ENCODE measurements at regions not wholly inside any gene's neighbourhood (a gene's known extent, or its start where the extent isn't known, plus 50 kb on each side); places are given as distances from the start of the nearest gene placed in this dataset.

GRCh38 chr16:73430138-73430537, 382.2 kb upstream of the ZFHX3 start:
- Histone ChIP-seq H3K9me1 (ENCODE audit: control insufficient read depth, extremely low read depth, insufficient read depth, low read length) (no peaks in the 10 kb centered on the region), H3K9ac (ENCODE audit: control insufficient read depth, extremely low read depth, insufficient read depth, low read length) (no peak overlapping the region), H3K4me3 (ENCODE audit: control insufficient read depth in 2 of 3, extremely low read depth in 1 of 3, insufficient read depth in 2 of 3, low read depth in 1 of 3, low read length in 3 of 3) (no peak overlapping the region), H3K27me3 (ENCODE audit: control insufficient read depth, extremely low read depth, insufficient read depth, low read length) (no peaks in the 10 kb centered on the region), H3K4me1 (ENCODE audit: control insufficient read depth, extremely low read depth, insufficient read depth, low read length) (no peaks in the 10 kb centered on the region), H3K79me2 (ENCODE audit: control insufficient read depth, insufficient read depth, low read length) (no peaks in the 10 kb centered on the region), H2AFZ (ENCODE audit: control insufficient read depth, low read length) (no peak overlapping the region), H3K9me3 (ENCODE audit: control insufficient read depth, low read depth, low read length) (no peaks in the 10 kb centered on the region), H3K36me3 (ENCODE audit: control insufficient read depth in 2 of 2, extremely low read depth in 1 of 2, insufficient read depth in 2 of 2, low read length in 2 of 2) (no peaks in the 10 kb centered on the region), H3K4me2 (ENCODE audit: control insufficient read depth, extremely low read depth, insufficient read depth, low read depth, low read length) (no peak overlapping the region), H4K20me1 (ENCODE audit: control insufficient read depth, extremely low read depth, insufficient read depth, low read length) (no peaks in the 10 kb centered on the region), H3K27ac (ENCODE audit: control insufficient read depth, insufficient read depth, low read length) (no peak overlapping the region)
- dilution Hi-C loops (cut with MboI; ENCODE audit: extremely low pct_ligation_motif_present, low sequenced_read_pairs) = no loop called here
- no peak for DNase-seq (ENCODE audit: low read depth, low spot score)
- FAIRE-seq = no peak
- TF ChIP-seq, protein P1, sequence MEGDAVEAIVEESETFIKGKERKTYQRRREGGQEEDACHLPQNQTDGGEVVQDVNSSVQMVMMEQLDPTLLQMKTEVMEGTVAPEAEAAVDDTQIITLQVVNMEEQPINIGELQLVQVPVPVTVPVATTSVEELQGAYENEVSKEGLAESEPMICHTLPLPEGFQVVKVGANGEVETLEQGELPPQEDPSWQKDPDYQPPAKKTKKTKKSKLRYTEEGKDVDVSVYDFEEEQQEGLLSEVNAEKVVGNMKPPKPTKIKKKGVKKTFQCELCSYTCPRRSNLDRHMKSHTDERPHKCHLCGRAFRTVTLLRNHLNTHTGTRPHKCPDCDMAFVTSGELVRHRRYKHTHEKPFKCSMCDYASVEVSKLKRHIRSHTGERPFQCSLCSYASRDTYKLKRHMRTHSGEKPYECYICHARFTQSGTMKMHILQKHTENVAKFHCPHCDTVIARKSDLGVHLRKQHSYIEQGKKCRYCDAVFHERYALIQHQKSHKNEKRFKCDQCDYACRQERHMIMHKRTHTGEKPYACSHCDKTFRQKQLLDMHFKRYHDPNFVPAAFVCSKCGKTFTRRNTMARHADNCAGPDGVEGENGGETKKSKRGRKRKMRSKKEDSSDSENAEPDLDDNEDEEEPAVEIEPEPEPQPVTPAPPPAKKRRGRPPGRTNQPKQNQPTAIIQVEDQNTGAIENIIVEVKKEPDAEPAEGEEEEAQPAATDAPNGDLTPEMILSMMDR (optimal IDR thresholded peaks at IDR 0.05 in 1 of 3, IDR thresholded peaks at IDR 0.05 in 1 of 3, conservative IDR thresholded peaks at IDR 0.05 in 1 of 3; ENCODE audit: extremely low read depth in 1 of 3, insufficient read depth in 2 of 3, low read length in 3 of 3) = no peak
- TF ChIP-seq EZH2 (IDR thresholded peaks at IDR 0.05; ENCODE audit: low read length) = no peak

- Histone ChIP-seq H3K4me2 (ENCODE audit: control insufficient read depth, extremely low read depth, insufficient read depth, low read depth, low read length) (no peak overlapping the region), H3K27me3 (ENCODE audit: control insufficient read depth, extremely low read depth, insufficient read depth, low read length) (no peaks in the 10 kb centered on the region), H3K27ac (ENCODE audit: control insufficient read depth, insufficient read depth, low read length) (no peak overlapping the region), H3K4me3 (ENCODE audit: control insufficient read depth in 2 of 3, extremely low read depth in 1 of 3, insufficient read depth in 2 of 3, low read depth in 1 of 3, low read length in 3 of 3) (no peak overlapping the region), H3K79me2 (ENCODE audit: control insufficient read depth, insufficient read depth, low read length) (no peaks in the 10 kb centered on the region), H3K9ac (ENCODE audit: control insufficient read depth, extremely low read depth, insufficient read depth, low read length) (no peak overlapping the region), H3K9me3 (ENCODE audit: control insufficient read depth, low read depth, low read length) (no peaks in the 10 kb centered on the region), H4K20me1 (ENCODE audit: control insufficient read depth, extremely low read depth, insufficient read depth, low read length) (no peaks in the 10 kb centered on the region), H3K4me1 (ENCODE audit: control insufficient read depth, extremely low read depth, insufficient read depth, low read length) (no peaks in the 10 kb centered on the region), H3K36me3 (ENCODE audit: control insufficient read depth in 2 of 2, extremely low read depth in 1 of 2, insufficient read depth in 2 of 2, low read length in 2 of 2) (no peaks in the 10 kb centered on the region), H3K9me1 (ENCODE audit: control insufficient read depth, extremely low read depth, insufficient read depth, low read length) (no peaks in the 10 kb centered on the region), H2AFZ (ENCODE audit: control insufficient read depth, low read length) (no peak overlapping the region)
- dilution Hi-C loops (cut with MboI; ENCODE audit: extremely low pct_ligation_motif_present, low sequenced_read_pairs) = no loop called here
- FAIRE-seq = no peak
- TF ChIP-seq, protein P1 (optimal IDR thresholded peaks at IDR 0.05 in 1 of 3, IDR thresholded peaks at IDR 0.05 in 1 of 3, conservative IDR thresholded peaks at IDR 0.05 in 1 of 3; ENCODE audit: extremely low read depth in 1 of 3, insufficient read depth in 2 of 3, low read length in 3 of 3) = no peak
- TF ChIP-seq EZH2 (IDR thresholded peaks at IDR 0.05; ENCODE audit: low read length) = no peak
- no peak for DNase-seq (ENCODE audit: low read depth, low spot score)
Observed at GRCh38 chr16:73428121-73428520, 380.2 kb upstream of the ZFHX3 start.

Measured in keratinocyte (primary cell).